ENCODE measurements at regions not wholly inside any gene's neighbourhood (a gene's known extent, or its start where the extent isn't known, plus 50 kb on each side); places are given as distances from the start of the nearest gene placed in this dataset.

- H3K4me3 ChIP-seq, result no peak overlapping the region
- TF ChIP-seq CTCF (IDR thresholded peaks at IDR 0.05), result no peak
Measured at GRCh38 chr2:129459200-129459876, 520.1 kb upstream of the RAB6C start.

GRCh38 chr2:129459881-129460280 lies 519.6 kb upstream of the RAB6C start:
- Histone ChIP-seq H3K4me1 (no peaks in the 10 kb centered on the region), H3K9me3 (no peaks in the 10 kb centered on the region), H3K36me3 (no peaks in the 10 kb centered on the region), H3K27ac (no peak overlapping the region), H3K27me3 (no peaks in the 10 kb centered on the region), H3K4me3 (no peak overlapping the region)
- no peak for ATAC-seq
- no peak for TF ChIP-seq CTCF (IDR thresholded peaks at IDR 0.05)
- DNase-seq, result no peak
- intact Hi-C loops (cut with DNase I), result no loop called here

More at GRCh38 chr2:129459200-129459876, 520.1 kb upstream of the RAB6C start:
- no peak overlapping the region for H3K27ac ChIP-seq
- DNase-seq, result no peak
- intact Hi-C loops (cut with DNase I), result no loop called here
- ATAC-seq, result no peak
- no peaks in the 10 kb centered on the region for H3K4me1 ChIP-seq
- no peaks in the 10 kb centered on the region for H3K9me3 ChIP-seq
- H3K36me3 ChIP-seq, result no peaks in the 10 kb centered on the region
- H3K27me3 ChIP-seq, result no peaks in the 10 kb centered on the region

- intact Hi-C loops (cut with DNase I), result no loop called here
- Histone ChIP-seq H3K9me3 (no peaks in the 10 kb centered on the region), H3K27ac (no peak overlapping the region), H3K4me3 (no peak overlapping the region), H3K36me3 (no peaks in the 10 kb centered on the region), H3K27me3 (no peaks in the 10 kb centered on the region), H3K4me1 (no peaks in the 10 kb centered on the region)
- TF ChIP-seq CTCF (IDR thresholded peaks at IDR 0.05), result no peak
- no peak for DNase-seq
- no peak for ATAC-seq
Measured at GRCh38 chr2:129460299-129461198, 518.9 kb upstream of the RAB6C start.

- no peak overlapping the region for H3K4me3 ChIP-seq
- H3K27ac ChIP-seq, result no peak overlapping the region
- ATAC-seq, result no peak
- no peaks in the 10 kb centered on the region for H3K36me3 ChIP-seq
- DNase-seq, result no peak
- intact Hi-C loops (cut with DNase I), result no loop called here
- H3K4me1 ChIP-seq, result no peaks in the 10 kb centered on the region
- H3K27me3 ChIP-seq, result no peaks in the 10 kb centered on the region
- H3K9me3 ChIP-seq, result no peaks in the 10 kb centered on the region
- no peak for TF ChIP-seq CTCF (IDR thresholded peaks at IDR 0.05)
Measured at GRCh38 chr2:129462349-129462748, 517.1 kb upstream of the RAB6C start.

GRCh38 chr2:129462967-129463366 lies 516.5 kb upstream of the RAB6C start:
- TF ChIP-seq CTCF (IDR thresholded peaks at IDR 0.05), result no peak
- Histone ChIP-seq H3K27ac (no peak overlapping the region), H3K4me3 (no peak overlapping the region), H3K9me3 (no peaks in the 10 kb centered on the region), H3K27me3 (no peaks in the 10 kb centered on the region), H3K36me3 (no peaks in the 10 kb centered on the region), H3K4me1 (no peaks in the 10 kb centered on the region)
- intact Hi-C loops (cut with DNase I), result no loop called here
- no peak for ATAC-seq
- DNase-seq, result no peak
